ENCODE measurements at regions not wholly inside any gene's neighbourhood (a gene's known extent, or its start where the extent isn't known, plus 50 kb on each side); places are given as distances from the start of the nearest gene placed in this dataset.

DNA sequence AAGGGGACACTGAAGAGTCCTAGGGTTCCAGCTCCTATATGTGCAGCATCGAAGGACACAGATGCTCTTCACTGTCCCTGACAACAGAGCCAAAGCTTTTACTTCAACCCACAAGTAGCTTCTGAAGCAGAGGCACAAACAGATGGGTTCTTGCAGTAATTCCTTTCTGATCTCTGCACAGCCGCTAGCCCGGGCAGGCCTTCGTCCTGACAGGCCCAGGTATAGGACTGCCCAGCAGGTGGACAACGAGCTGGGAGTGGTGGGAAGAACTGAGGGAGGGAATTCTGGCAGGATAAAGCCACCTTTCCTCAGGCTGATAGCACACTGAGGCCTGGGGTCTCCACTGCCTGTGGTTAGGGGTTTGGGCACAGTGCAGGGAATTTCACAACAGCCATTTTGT, 94.8 kb downstream of the RHOB start:
- H3K4me3 ChIP-seq = no peak overlapping the region
- 86 to 95% (median 91%) methylated on average over 5 of the region's 5 CpGs for WGBS, 5 donors
- H3K36me3 ChIP-seq = no peaks in the 10 kb centered on the region
- no peak for TF ChIP-seq POLR2A (IDR thresholded peaks at IDR 0.05)
- TF ChIP-seq CTCF (IDR thresholded peaks at IDR 0.05 in 8 of 11, conservative IDR thresholded peaks at IDR 0.05 in 3 of 11) = no peak
- no peak for TF ChIP-seq POLR2AphosphoS5 (IDR thresholded peaks at IDR 0.05)
- H3K27ac ChIP-seq = no peak overlapping the region
- H3K27me3 ChIP-seq (replicated peaks in 1 of 7) = peaks cover 0 to 9% (median 0%) of the 10 kb centered on the region in 7 donors
- peak; percentile 67 for DNase-seq
- H3K4me1 ChIP-seq = no peaks in the 10 kb centered on the region
- peaks cover 0 to 7% (median 0%) of the 10 kb centered on the region in 8 donors for H3K9me3 ChIP-seq
- intact Hi-C loops (cut with DNase I; ENCODE audit: low total_unique reads) = no loop called here

- intact Hi-C loops (cut with DNase I; ENCODE audit: low total_unique reads) = no loop called here
- no peak overlapping the region for H3K27ac ChIP-seq
- peak; percentile 60 for DNase-seq
- peaks cover 0 to 9% (median 0%) of the 10 kb centered on the region in 7 donors for H3K27me3 ChIP-seq (replicated peaks in 1 of 7)
- H3K4me1 ChIP-seq = no peaks in the 10 kb centered on the region
- WGBS, 5 donors = 76 to 88% (median 87%) methylated on average over 11 to 13 of the region's 13 CpGs
- no peak overlapping the region for H3K4me3 ChIP-seq
- TF ChIP-seq CTCF (IDR thresholded peaks at IDR 0.05 in 8 of 11, conservative IDR thresholded peaks at IDR 0.05 in 3 of 11) (no peak), POLR2A (IDR thresholded peaks at IDR 0.05) (no peak), POLR2AphosphoS5 (IDR thresholded peaks at IDR 0.05) (no peak)
- H3K36me3 ChIP-seq = no peaks in the 10 kb centered on the region
- H3K9me3 ChIP-seq = peaks cover 0 to 7% (median 0%) of the 10 kb centered on the region in 8 donors
These were observed 95.4 kb downstream of the RHOB start for GRCh38 chr2:20542269-20542668.

- H3K36me3 ChIP-seq = no peaks in the 10 kb centered on the region
- DNase-seq = peak; percentile 47
These were observed 96.0 kb downstream of the RHOB start for GRCh38 chr2:20542746-20543468.

GRCh38 chr2:20543469-20544152, 96.7 kb downstream of the RHOB start:
- TF ChIP-seq POLR2AphosphoS5 (IDR thresholded peaks at IDR 0.05) = no peak
- TF ChIP-seq CTCF (IDR thresholded peaks at IDR 0.05 in 8 of 11, conservative IDR thresholded peaks at IDR 0.05 in 3 of 11) = no peak
- TF ChIP-seq POLR2A (IDR thresholded peaks at IDR 0.05) = no peak
- 60 to 75% (median 72%) methylated on average over 9 of the region's 9 CpGs for WGBS, 5 donors
- H3K27me3 ChIP-seq (replicated peaks in 1 of 7) = peaks cover 0 to 9% (median 0%) of the 10 kb centered on the region in 7 donors
- no peaks in the 10 kb centered on the region for H3K4me1 ChIP-seq
- DNase-seq = no peak
- H3K4me3 ChIP-seq = no peak overlapping the region
- intact Hi-C loops (cut with DNase I; ENCODE audit: low total_unique reads) = no loop called here
- H3K27ac ChIP-seq = no peak overlapping the region
- peaks cover 0 to 7% (median 0%) of the 10 kb centered on the region in 8 donors for H3K9me3 ChIP-seq
- no peaks in the 10 kb centered on the region for H3K36me3 ChIP-seq

More at GRCh38 chr2:20542746-20543468, 96.0 kb downstream of the RHOB start:
- Histone ChIP-seq H3K4me3 (no peak overlapping the region), H3K4me1 (no peaks in the 10 kb centered on the region), H3K27ac (no peak overlapping the region), H3K27me3 (replicated peaks in 1 of 7) (peaks cover 0 to 9% (median 0%) of the 10 kb centered on the region in 7 donors), H3K9me3 (peaks cover 0 to 7% (median 0%) of the 10 kb centered on the region in 8 donors)
- intact Hi-C loops (cut with DNase I; ENCODE audit: low total_unique reads) = no loop called here
- 83 to 91% (median 84%) methylated on average over 13 of the region's 13 CpGs for WGBS, 5 donors
- no peak for TF ChIP-seq POLR2A (IDR thresholded peaks at IDR 0.05)

All from spleen (tissue), 11 donors.